Activated CD8-positive, alpha-beta memory T cell treated with anti-CD3 and anti-CD28 coated beads for 36 hours (primary cell): ENCODE measurements at regions not wholly inside any gene's neighbourhood (a gene's known extent, or its start where the extent isn't known, plus 50 kb on each side); places are given as distances from the start of the nearest gene placed in this dataset.

Experiments
- CTCF ChIA-PET: fragments of 350-600 bp; sonication (Branson Sonifier 250); formaldehyde crosslinking; loops from one replicate; lab custom pipeline; 2021; ENCODE audit warnings: antibody characterized with exemption; lab: Charles Lee
- POLR2A ChIA-PET: fragments of 350-600 bp; sonication (Branson Sonifier 250); formaldehyde crosslinking; loops from one replicate; lab custom pipeline; 2021; ENCODE audit warnings: antibody characterized with exemption; lab: Charles Lee

- CTCF ChIA-PET = interaction anchor here (1.5 kb wide), 1 partner anchor 8 kb away, joined by 4 read pairs; no protein-coding TSS in a partner anchor
Observed at GRCh38 chr3:107992976-107993684, 97.7 kb downstream of the CD47 start.

GRCh38 chr3:107990926-107991325, 99.9 kb downstream of the CD47 start:
- POLR2A ChIA-PET = no interaction called here
- CTCF ChIA-PET = no interaction called here

More at GRCh38 chr3:107992976-107993684, 97.7 kb downstream of the CD47 start:
- POLR2A ChIA-PET = no interaction called here

GRCh38 chr3:107990433-107990832, 100.4 kb downstream of the CD47 start:
- ChIA-PET CTCF (no interaction called here), POLR2A (no interaction called here)

GRCh38 chr3:107989661-107990060, 101.2 kb downstream of the CD47 start:
- CTCF ChIA-PET = no interaction called here
- POLR2A ChIA-PET = no interaction called here

- POLR2A ChIA-PET = no interaction called here
- CTCF ChIA-PET = no interaction called here
Observed at GRCh38 chr3:107988460-107989175, 102.2 kb downstream of the CD47 start.

GRCh38 chr3:107987036-107987939, 103.5 kb downstream of the CD47 start:
- ChIA-PET CTCF (no interaction called here), POLR2A (no interaction called here)

GRCh38 chr3:107986505-107986904, 104.3 kb downstream of the CD47 start:
- POLR2A ChIA-PET = no interaction called here

GRCh38 chr3:107985496-107985895, 105.3 kb downstream of the CD47 start:
- CTCF ChIA-PET = interaction anchor here (1.0 to 1.3 kb wide), 3 partner anchors 8 to 138 kb away, joined by 3 to 4 read pairs (median 3); no protein-coding TSS in a partner anchor
- POLR2A ChIA-PET = interaction anchor here (0.7 kb wide), 1 partner anchor 104 kb away, joined by 3 read pairs; no protein-coding TSS in a partner anchor

More at GRCh38 chr3:107986505-107986904, 104.3 kb downstream of the CD47 start:
- CTCF ChIA-PET = no interaction called here

GRCh38 chr3:107983247-107983646, 107.6 kb downstream of the CD47 start:
- ChIA-PET CTCF (no interaction called here), POLR2A (no interaction called here)

GRCh38 chr3:107982165-107982564, 108.7 kb downstream of the CD47 start:
- ChIA-PET POLR2A (no interaction called here), CTCF (no interaction called here)

GRCh38 chr3:107981471-107982111, 109.2 kb downstream of the CD47 start:
- ChIA-PET CTCF (no interaction called here), POLR2A (no interaction called here)

GRCh38 chr3:107979538-107979937, 111.3 kb downstream of the CD47 start:
- ChIA-PET POLR2A (no interaction called here), CTCF (interaction anchor here (0.8 kb wide), 1 partner anchor 52 kb away, joined by 3 read pairs; no protein-coding TSS in a partner anchor)

- POLR2A ChIA-PET = no interaction called here
- CTCF ChIA-PET = interaction anchor here (0.8 kb wide), 1 partner anchor 51 kb away, joined by 3 read pairs; no protein-coding TSS in a partner anchor
Observed at GRCh38 chr3:107978131-107979055, 112.4 kb downstream of the CD47 start.

- ChIA-PET POLR2A (no interaction called here), CTCF (no interaction called here)
Observed at GRCh38 chr3:107977221-107978130, 113.4 kb downstream of the CD47 start.

- ChIA-PET CTCF (no interaction called here), POLR2A (no interaction called here)
Observed at GRCh38 chr3:107976202-107976800, 114.5 kb downstream of the CD47 start.

GRCh38 chr3:107975529-107976201, 115.2 kb downstream of the CD47 start:
- ChIA-PET CTCF (no interaction called here), POLR2A (no interaction called here)
